ENCODE measurements at regions not wholly inside any gene's neighbourhood (a gene's known extent, or its start where the extent isn't known, plus 50 kb on each side); places are given as distances from the start of the nearest gene placed in this dataset.

GRCh38 chr2:145207884-145208283 lies 688.0 kb upstream of the ZEB2 start:
- DNase-seq (ENCODE audit: low read depth): no peak
- TF ChIP-seq, protein P1, sequence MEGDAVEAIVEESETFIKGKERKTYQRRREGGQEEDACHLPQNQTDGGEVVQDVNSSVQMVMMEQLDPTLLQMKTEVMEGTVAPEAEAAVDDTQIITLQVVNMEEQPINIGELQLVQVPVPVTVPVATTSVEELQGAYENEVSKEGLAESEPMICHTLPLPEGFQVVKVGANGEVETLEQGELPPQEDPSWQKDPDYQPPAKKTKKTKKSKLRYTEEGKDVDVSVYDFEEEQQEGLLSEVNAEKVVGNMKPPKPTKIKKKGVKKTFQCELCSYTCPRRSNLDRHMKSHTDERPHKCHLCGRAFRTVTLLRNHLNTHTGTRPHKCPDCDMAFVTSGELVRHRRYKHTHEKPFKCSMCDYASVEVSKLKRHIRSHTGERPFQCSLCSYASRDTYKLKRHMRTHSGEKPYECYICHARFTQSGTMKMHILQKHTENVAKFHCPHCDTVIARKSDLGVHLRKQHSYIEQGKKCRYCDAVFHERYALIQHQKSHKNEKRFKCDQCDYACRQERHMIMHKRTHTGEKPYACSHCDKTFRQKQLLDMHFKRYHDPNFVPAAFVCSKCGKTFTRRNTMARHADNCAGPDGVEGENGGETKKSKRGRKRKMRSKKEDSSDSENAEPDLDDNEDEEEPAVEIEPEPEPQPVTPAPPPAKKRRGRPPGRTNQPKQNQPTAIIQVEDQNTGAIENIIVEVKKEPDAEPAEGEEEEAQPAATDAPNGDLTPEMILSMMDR (IDR thresholded peaks at IDR 0.05; ENCODE audit: control insufficient read depth, insufficient read depth, low read depth, low read length, missing control alignments): no peak
- H3K4me3 ChIP-seq (ENCODE audit: control insufficient read depth, low read depth, low read length): no peak overlapping the region

DNA sequence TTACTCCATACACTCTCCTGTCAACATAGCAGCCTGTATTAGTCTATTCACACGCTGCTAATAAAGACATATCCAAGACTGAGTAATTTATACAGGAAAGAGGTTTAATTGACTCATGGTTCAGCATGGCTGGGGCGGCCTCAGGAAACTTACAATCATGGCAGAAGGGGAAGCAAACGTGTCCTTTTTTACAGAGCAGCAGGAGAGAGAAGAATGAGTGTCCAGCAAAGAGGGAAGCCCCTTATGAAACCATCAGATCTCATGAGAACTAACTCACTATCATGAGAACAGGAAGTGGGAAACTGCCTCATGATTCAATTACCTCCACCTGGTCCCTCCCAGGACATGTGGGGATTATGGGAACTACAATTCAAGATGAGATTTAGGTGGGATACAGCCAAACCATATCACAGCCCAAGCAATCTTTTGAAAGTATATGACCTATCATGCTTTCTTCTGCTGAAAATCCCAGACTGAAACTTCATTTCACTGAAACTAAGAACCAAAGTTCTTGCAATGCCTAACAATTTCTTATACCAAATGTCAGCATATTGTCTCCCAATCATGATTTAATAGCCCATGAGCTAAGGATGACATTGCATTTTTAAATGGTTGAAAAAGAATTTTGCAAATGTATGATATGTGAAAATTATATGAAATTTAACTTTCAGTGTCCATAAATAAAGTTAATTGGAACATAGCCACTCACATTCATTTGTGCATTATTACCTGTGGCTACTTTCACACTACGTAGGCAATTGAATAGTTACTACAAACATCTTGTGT lies 686.8 kb upstream of the ZEB2 start:
- H3K4me3 ChIP-seq (ENCODE audit: control insufficient read depth, low read depth, low read length): no peak overlapping the region
- TF ChIP-seq, protein P1 (IDR thresholded peaks at IDR 0.05; ENCODE audit: control insufficient read depth, insufficient read depth, low read depth, low read length, missing control alignments): no peak
- DNase-seq (ENCODE audit: low read depth): no peak

DNA sequence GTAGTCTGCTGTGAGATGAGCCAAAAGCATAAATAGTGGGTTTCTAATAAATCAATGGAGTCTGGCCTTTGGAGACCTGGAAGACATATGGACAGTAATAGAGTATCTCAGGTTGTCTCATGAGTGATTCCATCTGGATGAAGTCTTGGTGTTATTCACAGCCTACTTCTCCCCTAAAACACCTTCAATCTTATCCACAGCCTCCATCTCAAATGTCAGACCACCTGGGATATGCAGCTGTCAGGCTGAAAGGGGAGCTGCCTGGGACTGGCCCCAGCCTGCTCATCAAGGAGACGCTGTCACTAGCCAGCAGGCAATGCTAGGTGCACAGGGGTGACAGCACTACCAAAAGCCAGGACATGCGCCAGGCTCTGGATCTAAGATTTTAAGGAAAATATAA lies 684.0 kb upstream of the ZEB2 start:
- DNase-seq (ENCODE audit: low read depth): no peak

DNA sequence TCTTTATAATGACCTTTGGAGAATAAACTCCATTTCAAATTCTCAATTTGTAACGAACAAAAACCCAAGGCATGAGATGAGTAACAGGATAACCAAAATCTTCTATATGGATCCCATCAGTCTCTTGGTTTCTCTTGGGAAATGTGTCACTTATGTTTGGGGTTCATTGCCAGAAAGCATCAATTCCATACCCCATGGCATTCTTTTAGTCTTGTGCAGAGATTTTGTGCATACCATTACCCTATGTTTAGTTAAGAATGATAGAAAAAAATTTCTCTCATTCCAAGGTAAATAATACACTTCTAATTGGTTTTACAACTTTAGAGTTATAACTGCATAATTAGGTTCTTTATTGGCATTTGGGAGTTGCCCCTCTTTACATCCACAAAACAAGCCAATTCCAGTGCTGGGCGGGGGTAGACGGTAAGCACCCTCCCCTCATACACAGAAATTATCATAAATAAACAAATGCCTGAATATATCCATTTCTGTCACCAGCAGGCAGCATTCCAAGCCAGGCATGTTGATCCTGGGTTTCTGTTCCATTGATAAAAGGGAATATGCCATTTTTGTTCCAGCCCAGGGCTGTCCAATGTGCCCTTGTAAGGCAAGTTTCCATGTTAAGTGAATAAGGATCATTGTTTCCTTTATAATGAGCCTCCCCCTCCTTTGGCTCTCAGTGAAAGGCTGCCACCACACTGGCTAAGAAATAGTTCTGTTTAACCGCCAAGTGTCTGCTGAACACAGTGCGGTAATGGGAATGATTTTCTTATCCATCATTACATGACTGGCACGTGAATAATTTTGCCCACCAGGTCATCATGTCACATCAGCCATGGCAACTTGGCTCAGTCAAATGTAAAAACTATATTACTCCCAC lies 680.1 kb upstream of the ZEB2 start:
- TF ChIP-seq, protein P1 (IDR thresholded peaks at IDR 0.05; ENCODE audit: control insufficient read depth, insufficient read depth, low read depth, low read length, missing control alignments): no peak
- H3K4me3 ChIP-seq (ENCODE audit: control insufficient read depth, low read depth, low read length): no peak overlapping the region
- DNase-seq (ENCODE audit: low read depth): no peak

More for the DNA sequence above, 684.0 kb upstream of the ZEB2 start:
- H3K4me3 ChIP-seq (ENCODE audit: control insufficient read depth, low read depth, low read length): no peak overlapping the region
- TF ChIP-seq, protein P1 (IDR thresholded peaks at IDR 0.05; ENCODE audit: control insufficient read depth, insufficient read depth, low read depth, low read length, missing control alignments): no peak

DNA sequence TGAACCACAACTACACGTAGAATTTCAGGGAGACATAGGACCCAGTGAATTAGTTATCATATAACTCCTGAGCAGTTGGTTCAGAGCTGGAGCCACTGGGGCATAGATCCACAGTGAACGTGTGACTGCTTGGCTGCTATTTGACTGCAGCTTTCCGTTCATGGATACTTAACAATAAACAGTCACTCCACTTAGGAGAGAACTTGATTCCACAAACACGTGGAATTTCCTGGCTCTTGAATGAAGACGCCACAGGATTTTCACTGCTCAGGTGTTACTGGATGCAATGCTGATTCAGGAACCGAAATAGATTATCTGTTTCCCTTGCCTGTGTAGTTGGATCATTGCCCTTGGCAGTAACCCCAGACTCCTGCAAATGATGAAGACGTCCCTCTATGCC lies 679.1 kb upstream of the ZEB2 start:
- TF ChIP-seq, protein P1 (IDR thresholded peaks at IDR 0.05; ENCODE audit: control insufficient read depth, insufficient read depth, low read depth, low read length, missing control alignments): no peak
- DNase-seq (ENCODE audit: low read depth): no peak
- no peak overlapping the region for H3K4me3 ChIP-seq (ENCODE audit: control insufficient read depth, low read depth, low read length)

DNA sequence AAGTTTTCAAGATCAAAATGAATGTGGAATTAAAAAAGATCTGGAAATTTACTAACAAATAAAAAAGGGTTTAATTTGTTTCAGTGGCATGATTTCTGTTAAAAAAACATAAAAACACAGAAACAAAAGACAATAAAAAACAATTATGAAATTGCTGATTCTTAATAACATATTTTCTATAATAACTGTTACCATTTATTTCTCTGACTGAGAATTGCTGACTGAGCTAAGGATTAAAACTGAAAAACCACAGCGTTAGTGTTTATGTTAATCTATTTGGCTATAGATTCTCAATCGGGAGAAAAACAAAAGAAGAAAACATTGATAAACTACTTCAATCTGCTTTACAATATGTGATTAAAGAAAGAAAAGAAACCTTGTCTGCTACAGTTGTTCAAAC lies 678.6 kb upstream of the ZEB2 start:
- H3K4me3 ChIP-seq (ENCODE audit: control insufficient read depth, low read depth, low read length): no peak overlapping the region
- TF ChIP-seq, protein P1 (IDR thresholded peaks at IDR 0.05; ENCODE audit: control insufficient read depth, insufficient read depth, low read depth, low read length, missing control alignments): no peak

More for the DNA sequence above, 678.6 kb upstream of the ZEB2 start:
- DNase-seq (ENCODE audit: low read depth): no peak
